Right lobe of liver (tissue), 6 donors: ENCODE measurements at regions not wholly inside any gene's neighbourhood (a gene's known extent, or its start where the extent isn't known, plus 50 kb on each side); places are given as distances from the start of the nearest gene placed in this dataset.

ENCODE experiments used
- ATAC-seq, 4 donors: fragments of 200-7000 bp; cut with Tn5 transposase; one replicate each; pipeline ENCODE4 v1.9.1; 2020; ENCODE audit warnings: mild to moderate bottlenecking in 4 of 4, moderate library complexity in 4 of 4
- DNase-seq, 3 donors: peaks; one replicate each; pipeline ENCODE4 v3.0.0-alpha.2; 2020
- H3K27ac ChIP-seq, 3 donors: fragments of 200-600 bp; one replicate each; pipeline ENCODE4 v1.8.0; 2022
- H3K27me3 ChIP-seq, 2 donors: fragments of 200-600 bp; one replicate each; pipeline ENCODE4 v1.8.0; 2022
- H3K36me3 ChIP-seq, 4 donors: fragments of 200-600 bp; sonication (generic) in 1 of 4; one replicate each; pipeline versions ENCODE4 v1.5.1 to v1.8.0; 2017 to 2022; ENCODE audit warnings: control low read depth in 1 of 4
- H3K4me1 ChIP-seq, 4 donors: fragments of 200-600 bp; sonication (generic) in 1 of 4; one replicate each; pipeline versions ENCODE4 v1.5.1 to v1.8.0; 2017 to 2022; ENCODE audit warnings: control low read depth in 1 of 4
- H3K4me3 ChIP-seq, 3 donors: fragments of 200-600 bp; one replicate each; pipeline ENCODE4 v1.8.0; 2022
- H3K9me3 ChIP-seq, 4 donors: fragments of 200-600 bp; sonication (generic) in 1 of 4; one replicate each; pipeline versions ENCODE4 v1.5.1 to v1.8.0; 2017 to 2022; ENCODE audit warnings: control low read depth in 1 of 4
- CTCF ChIP-seq, 4 donors: fragments of 200-600 bp in 3 of 4; fragments of 450-650 bp in 1 of 4; IDR thresholded peaks; one replicate each; pipeline versions ENCODE4 v1.5.1 to v1.8.0; 2016 to 2022; ENCODE audit warnings: antibody characterized with exemption in 4 of 4, mild to moderate bottlenecking in 2 of 4
- POLR2A ChIP-seq: fragments of 450-650 bp; IDR thresholded peaks from one replicate; pipeline ENCODE4 v1.6.1; 2017; ENCODE audit warnings: antibody characterized with exemption, mild to moderate bottlenecking
- WGBS: methylation state at CpG from one replicate; pipeline ENCODE4 v1.1.6; 2018; ENCODE audit warnings: low coverage, low lambda C conversion rate; ENCODE audit not compliant: insufficient coverage; ENCODE audit errors: missing lambda C conversion rate; 5-methylcytosine and 5-hydroxymethylcytosine counted together
- intact Hi-C, 2 donors: fragments of 100-400 bp; cut with DNase I; formaldehyde crosslinking; loops; one replicate each; pipeline versions ENCODE4 v1.11.2 to v1.14.1; 2022
- donor health status: DM: no; HTN: yes; CAD: no.
- donor health status: DM: no; HTN: no; CAD: no.
- donor health status: DM: no; HTN: no; CAD: no.
- donor health status: DM: no; HTN: yes; CAD: no.
- donor health status: DM: no; HTN: yes; CAD: no.

DNA sequence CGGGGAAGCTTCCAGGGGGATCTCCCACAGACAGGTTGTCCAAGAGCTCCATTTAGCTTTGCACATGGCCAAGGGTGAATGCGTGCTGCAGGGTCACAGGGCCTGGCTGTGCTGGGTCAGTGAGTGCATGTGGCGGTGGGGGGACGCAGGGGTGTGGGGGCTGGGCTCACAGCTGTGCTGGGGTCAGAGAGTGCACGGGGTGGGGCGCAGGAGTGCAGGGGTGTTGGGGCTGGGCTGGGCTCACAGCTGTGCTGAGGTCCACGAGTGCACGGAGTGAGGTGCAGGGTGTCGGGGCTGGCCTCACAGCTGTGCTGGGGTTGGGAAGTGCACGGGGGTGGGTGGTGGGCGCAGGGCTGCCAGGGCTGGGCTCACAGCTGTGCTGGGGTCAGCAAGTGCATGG lies 557.7 kb downstream of the BRD1 start:
- TF ChIP-seq POLR2A = no peak
- TF ChIP-seq CTCF (IDR thresholded peaks at IDR 0.05) = no peak
- H3K4me1 ChIP-seq = no peaks in the 10 kb centered on the region
- DNase-seq = no peak
- intact Hi-C loops = no loop called here
- no peaks in the 10 kb centered on the region for H3K27me3 ChIP-seq
- no peak overlapping the region for H3K4me3 ChIP-seq
- no peaks in the 10 kb centered on the region for H3K36me3 ChIP-seq
- 14% methylated on average over 2 of the region's 11 CpGs for WGBS
- ATAC-seq = no peak
- H3K9me3 ChIP-seq = no peaks in the 10 kb centered on the region
- no peak overlapping the region for H3K27ac ChIP-seq

GRCh38 chr22:49269371-49269770 lies 558.3 kb downstream of the BRD1 start:
- Histone ChIP-seq H3K4me3 (no peak overlapping the region), H3K4me1 (no peaks in the 10 kb centered on the region), H3K36me3 (no peaks in the 10 kb centered on the region), H3K27ac (no peak overlapping the region), H3K9me3 (no peaks in the 10 kb centered on the region), H3K27me3 (no peaks in the 10 kb centered on the region)
- DNase-seq = no peak
- TF ChIP-seq CTCF (IDR thresholded peaks at IDR 0.05) = no peak
- no peak for TF ChIP-seq POLR2A
- ATAC-seq = no peak
- 2% methylated on average over 5 of the region's 6 CpGs for WGBS
- intact Hi-C loops = no loop called here

DNA sequence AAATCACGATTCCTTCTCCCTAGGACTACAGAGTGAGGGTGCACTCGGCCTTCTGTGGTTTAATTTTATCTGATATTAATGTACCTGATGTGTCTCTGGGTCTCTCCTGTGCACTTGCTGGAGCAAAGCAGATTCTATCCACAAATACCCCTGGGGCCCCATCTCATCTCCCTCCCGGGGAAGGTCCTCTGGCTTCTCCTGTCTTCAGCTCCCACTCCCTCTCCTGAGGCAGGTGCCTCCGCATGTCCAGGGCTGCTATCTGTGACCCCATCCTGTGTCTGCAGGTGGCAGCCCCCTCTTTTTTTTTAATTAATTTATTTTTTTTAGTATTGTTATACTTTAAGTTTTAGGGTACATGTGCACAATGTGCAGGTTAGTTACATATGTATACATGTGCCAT lies 558.7 kb downstream of the BRD1 start:
- intact Hi-C loops = no loop called here
- no peaks in the 10 kb centered on the region for H3K27me3 ChIP-seq
- DNase-seq = no peak

DNA sequence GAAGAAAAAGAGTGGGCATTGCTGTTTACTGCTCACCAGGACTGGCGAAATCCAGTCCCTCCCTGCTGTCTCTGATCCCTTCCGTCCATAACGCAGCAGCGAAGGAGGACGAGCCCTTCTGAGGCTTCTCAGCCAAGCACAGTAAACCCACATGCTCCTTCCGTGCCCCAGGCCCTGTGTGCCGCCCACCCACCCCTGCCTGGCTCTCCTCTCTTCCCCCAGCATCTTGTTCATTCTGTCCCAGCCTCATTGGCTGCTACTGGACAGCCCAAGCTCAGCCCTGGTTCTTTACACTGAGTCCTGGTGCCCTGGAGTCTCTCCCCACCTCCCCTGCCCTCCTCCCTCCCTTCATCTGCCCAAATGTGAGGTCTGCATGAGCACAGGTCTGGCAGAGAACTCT lies 559.7 kb downstream of the BRD1 start:
- TF ChIP-seq POLR2A = no peak
- no peak for TF ChIP-seq CTCF (IDR thresholded peaks at IDR 0.05)
- intact Hi-C loops = no loop called here
- H3K36me3 ChIP-seq = no peaks in the 10 kb centered on the region
- no peaks in the 10 kb centered on the region for H3K4me1 ChIP-seq
- DNase-seq (no peak), ATAC-seq (no peak)
- 37% methylated on average over 3 of the region's 7 CpGs for WGBS
- no peaks in the 10 kb centered on the region for H3K9me3 ChIP-seq
- H3K27me3 ChIP-seq = no peaks in the 10 kb centered on the region
- H3K4me3 ChIP-seq = no peak overlapping the region
- H3K27ac ChIP-seq = no peak overlapping the region

More for the DNA sequence above, 558.7 kb downstream of the BRD1 start:
- Histone ChIP-seq H3K4me3 (no peak overlapping the region), H3K27ac (no peak overlapping the region), H3K4me1 (no peaks in the 10 kb centered on the region), H3K36me3 (no peaks in the 10 kb centered on the region), H3K9me3 (no peaks in the 10 kb centered on the region)
- no peak for ATAC-seq
- 26% methylated on average over 4 of the region's 4 CpGs for WGBS
- TF ChIP-seq POLR2A = no peak
- TF ChIP-seq CTCF (IDR thresholded peaks at IDR 0.05) = no peak
